Keratinocyte (primary cell): ENCODE measurements at regions not wholly inside any gene's neighbourhood (a gene's known extent, or its start where the extent isn't known, plus 50 kb on each side); places are given as distances from the start of the nearest gene placed in this dataset.

Experiments
- CTCF ChIP-seq, 3 experiments: IDR thresholded peaks in 1 of 3; conservative IDR thresholded peaks in 1 of 3; optimal IDR thresholded peaks in 1 of 3; 2 replicates in 2 of 3; 3 replicates in 1 of 3; pipeline versions ENCODE3 to v1.5.1; 2011; ENCODE audit warnings: low read length in 3 of 3, mild to moderate bottlenecking in 3 of 3, moderate library complexity in 2 of 3, control low read depth in 1 of 3, inconsistent platforms in 1 of 3; ENCODE audit not compliant: insufficient read depth in 2 of 3; ENCODE audit errors: extremely low read depth in 1 of 3
- EZH2 ChIP-seq: IDR thresholded peaks from one replicate; pipeline ENCODE4 v1.6.1; 2012; ENCODE audit warnings: inconsistent platforms, mild to moderate bottlenecking, low read length, moderate library complexity

DNA sequence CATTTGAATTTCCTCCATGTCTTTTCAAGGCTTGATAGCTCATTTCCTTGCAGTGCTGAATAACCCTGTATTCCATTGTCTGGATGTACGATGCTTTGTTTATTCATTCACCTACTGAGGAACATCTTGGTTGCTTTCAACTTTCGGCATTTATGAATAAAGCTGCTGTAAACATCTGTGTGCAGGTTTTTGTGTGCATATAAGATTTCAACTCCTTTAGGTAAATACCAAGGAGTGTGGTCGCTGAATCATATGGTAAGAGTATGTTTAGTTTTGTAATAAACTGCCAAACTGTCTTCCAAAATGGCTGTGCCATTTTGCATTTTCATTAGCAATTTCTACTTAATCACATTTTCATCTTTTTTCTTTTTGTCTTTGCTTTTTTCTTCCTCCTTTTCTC is 327.7 kb upstream of the TBX3 start:
- TF ChIP-seq EZH2, result no peak
- no peak for TF ChIP-seq CTCF (optimal IDR thresholded peaks at IDR 0.05 in 1 of 3, IDR thresholded peaks at IDR 0.05 in 1 of 3, conservative IDR thresholded peaks at IDR 0.05 in 1 of 3; ENCODE audit: extremely low read depth in 1 of 3, insufficient read depth in 2 of 3, low read length in 3 of 3)
